Gastroesophageal sphincter (tissue), 3 donors: ENCODE measurements at regions not wholly inside any gene's neighbourhood (a gene's known extent, or its start where the extent isn't known, plus 50 kb on each side); places are given as distances from the start of the nearest gene placed in this dataset.

Experiments used
- CTCF ChIP-seq, 4 experiments: fragments of 200-600 bp in 2 of 4; fragments of 450-650 bp in 2 of 4; sonication (generic) in 1 of 4; IDR thresholded peaks; one replicate each; pipeline ENCODE4 v1.5.1; 2017 to 2019; ENCODE audit warnings: antibody characterized with exemption in 4 of 4, mild to moderate bottlenecking in 2 of 4, moderate library complexity in 2 of 4
- EP300 ChIP-seq: sonication (generic); formaldehyde crosslinking; IDR thresholded peaks from one replicate; pipeline ENCODE4 v1.6.1; 2017; ENCODE audit warnings: antibody characterized with exemption, mild to moderate bottlenecking
- POLR2A ChIP-seq, 2 donors: fragments of 450-650 bp; IDR thresholded peaks; one replicate each; pipeline ENCODE4 v1.6.1; 2017; ENCODE audit warnings: antibody characterized with exemption in 2 of 2, mild to moderate bottlenecking in 2 of 2, moderate library complexity in 1 of 2
- POLR2AphosphoS5 ChIP-seq: sonication (generic); formaldehyde crosslinking; IDR thresholded peaks from one replicate; pipeline ENCODE4 v1.6.1; 2017; ENCODE audit warnings: antibody characterized with exemption

GRCh38 chr6:26278536-26278935 lies 86.5 kb upstream of the BTN3A2 start:
- no peak for TF ChIP-seq CTCF (IDR thresholded peaks at IDR 0.05)
- no peak for TF ChIP-seq EP300
- no peak for TF ChIP-seq POLR2A (IDR thresholded peaks at IDR 0.05)
- TF ChIP-seq POLR2AphosphoS5 = no peak
